Hematopoietic multipotent progenitor cell (in vitro differentiated cells): ENCODE measurements at regions not wholly inside any gene's neighbourhood (a gene's known extent, or its start where the extent isn't known, plus 50 kb on each side); places are given as distances from the start of the nearest gene placed in this dataset.
"Not testable (repeated sequence)": the region's sequence is repeated elsewhere in the genome, so short reads cannot be mapped to it uniquely, and the experiment has no call there.

Source experiments
- DNase-seq, 3 donors: peaks; one replicate each; pipeline ENCODE4 v3.0.0-alpha.2; 2011 to 2015; ENCODE audit warnings: low read depth in 2 of 3, low spot score in 2 of 3

- no peak for DNase-seq
These were observed 97.2 kb downstream of the SLC4A3 start for GRCh38 chr2:219724628-219725027.

- DNase-seq = no peak
These were observed 99.5 kb downstream of the SLC4A3 start for GRCh38 chr2:219726916-219727315.

GRCh38 chr2:219727771-219728429 is 100.5 kb downstream of the SLC4A3 start:
- no peak for DNase-seq

- DNase-seq = no peak
These were observed 101.6 kb downstream of the SLC4A3 start for GRCh38 chr2:219728991-219729487.

- no peak for DNase-seq
These were observed 103.7 kb downstream of the SLC4A3 start for GRCh38 chr2:219731173-219731572.

GRCh38 chr2:219733106-219733505 is 105.7 kb downstream of the SLC4A3 start:
- DNase-seq = no peak

- DNase-seq = no peak
These were observed 106.3 kb downstream of the SLC4A3 start for GRCh38 chr2:219733746-219734145.

GRCh38 chr2:219736209-219736608 is 108.8 kb downstream of the SLC4A3 start:
- DNase-seq = peak in 2 of 3 donors; percentile 19 to 60

GRCh38 chr2:219737270-219737691 is 109.9 kb downstream of the SLC4A3 start:
- no peak for DNase-seq

- no peak for DNase-seq
These were observed 111.6 kb downstream of the SLC4A3 start for GRCh38 chr2:219739066-219739465.

GRCh38 chr2:219739866-219740440 is 112.5 kb downstream of the SLC4A3 start:
- no peak for DNase-seq

- no peak for DNase-seq
These were observed 116.1 kb downstream of the SLC4A3 start for GRCh38 chr2:219743548-219743947.

GRCh38 chr2:219744066-219744465 is 116.6 kb downstream of the SLC4A3 start:
- DNase-seq = no peak

GRCh38 chr2:219744600-219744999 is 117.2 kb downstream of the SLC4A3 start:
- DNase-seq = no peak

GRCh38 chr2:219747637-219748036 is 120.2 kb downstream of the SLC4A3 start:
- DNase-seq = no peak

- no peak for DNase-seq
These were observed 121.5 kb downstream of the SLC4A3 start for GRCh38 chr2:219748671-219749570.

- not testable (repeated sequence) for DNase-seq
These were observed 123.7 kb downstream of the SLC4A3 start for GRCh38 chr2:219751121-219751520.

GRCh38 chr2:219752726-219753125 is 125.3 kb downstream of the SLC4A3 start:
- no peak for DNase-seq

- no peak for DNase-seq
These were observed 131.7 kb downstream of the SLC4A3 start for GRCh38 chr2:219758907-219759680.

- DNase-seq = no peak
These were observed 132.4 kb downstream of the SLC4A3 start for GRCh38 chr2:219759801-219760200.
